Ovary (tissue), 3 donors: ENCODE measurements at regions not wholly inside any gene's neighbourhood (a gene's known extent, or its start where the extent isn't known, plus 50 kb on each side); places are given as distances from the start of the nearest gene placed in this dataset.

Source experiments
- CTCF ChIP-seq, 3 donors: fragments of 450-650 bp in 2 of 3; fragments of 200-600 bp in 1 of 3; IDR thresholded peaks; one replicate each; pipeline versions ENCODE4 v1.5.1 to v1.8.0; 2016 to 2022; ENCODE audit warnings: antibody characterized with exemption in 3 of 3, mild to moderate bottlenecking in 1 of 3
- EP300 ChIP-seq: sonication (generic); formaldehyde crosslinking; IDR thresholded peaks from one replicate; pipeline ENCODE4 v1.6.1; 2017; ENCODE audit warnings: antibody characterized with exemption
- POLR2A ChIP-seq: fragments of 450-650 bp; IDR thresholded peaks from one replicate; pipeline ENCODE4 v1.6.1; 2017; ENCODE audit warnings: antibody characterized with exemption, mild to moderate bottlenecking, moderate library complexity
- donor health status: DM: no; HTN: no; CAD: no.

- TF ChIP-seq CTCF (IDR thresholded peaks at IDR 0.05): no peak
- no peak for TF ChIP-seq POLR2A
- no peak for TF ChIP-seq EP300
Observed at GRCh38 chr11:128156486-128156885, 430.9 kb downstream of the ETS1 start.
